Fibroblast of lung (primary cell): ENCODE measurements at regions not wholly inside any gene's neighbourhood (a gene's known extent, or its start where the extent isn't known, plus 50 kb on each side); places are given as distances from the start of the nearest gene placed in this dataset.
A peak's percentile ranks its signal among the peaks of the same experiment; 100 is the strongest.

Experiments used
- DNase-seq, 2 donors: peaks; one replicate each; pipeline versions ENCODE4 v3.0.0 to v3.0.0-alpha.2; 2010; ENCODE audit warnings: low read depth in 2 of 2
- H2AFZ ChIP-seq: 2 replicates; pipeline ENCODE4 v1.5.1; 2012; ENCODE audit warnings: low read length, control low read depth, inconsistent platforms
- H3K27ac ChIP-seq: 2 replicates; pipeline ENCODE4 v1.5.1; 2011; ENCODE audit warnings: low read length, control low read depth; ENCODE audit not compliant: insufficient read depth
- H3K27me3 ChIP-seq: 2 replicates; pipeline ENCODE4 v1.5.1; 2011; ENCODE audit warnings: mild to moderate bottlenecking, low read length; ENCODE audit not compliant: control insufficient read depth, insufficient read depth
- H3K36me3 ChIP-seq: 2 replicates; pipeline ENCODE4 v1.5.1; 2011; ENCODE audit warnings: low read length; ENCODE audit not compliant: control insufficient read depth, insufficient read depth
- H3K4me1 ChIP-seq: 2 replicates; pipeline ENCODE4 v1.5.1; 2011; ENCODE audit warnings: low read length; ENCODE audit not compliant: control insufficient read depth, insufficient read depth; ENCODE audit errors: extremely low read depth
- H3K4me2 ChIP-seq: 2 replicates; pipeline ENCODE4 v1.5.1; 2011; ENCODE audit warnings: low read length, control low read depth; ENCODE audit not compliant: insufficient read depth; ENCODE audit errors: extremely low read depth
- H3K4me3 ChIP-seq, 4 experiments: fragments of 200-600 bp in 1 of 4; sonication (generic) in 1 of 4; replicated peaks in 1 of 4; 2 replicates each; pipeline ENCODE4 v1.5.1; 2011 to 2016; ENCODE audit warnings: low read length in 4 of 4, low read depth in 3 of 4, mild to moderate bottlenecking in 3 of 4, control low read depth in 2 of 4, inconsistent platforms in 1 of 4, mixed read lengths in 1 of 4; ENCODE audit not compliant: insufficient read depth in 1 of 4; ENCODE audit errors: control extremely low read depth in 1 of 4
- H3K79me2 ChIP-seq: 2 replicates; pipeline ENCODE4 v1.5.1; 2012; ENCODE audit warnings: mild to moderate bottlenecking, low read length, inconsistent platforms; ENCODE audit not compliant: control insufficient read depth, insufficient read depth
- H3K9ac ChIP-seq: 2 replicates; pipeline ENCODE4 v1.5.1; 2011; ENCODE audit warnings: mild to moderate bottlenecking, low read length, control low read depth; ENCODE audit not compliant: insufficient read depth
- H3K9me3 ChIP-seq: 2 replicates; pipeline ENCODE4 v1.5.1; 2012; ENCODE audit warnings: low read depth, low read length; ENCODE audit not compliant: control insufficient read depth, insufficient read depth
- H4K20me1 ChIP-seq: 2 replicates; pipeline ENCODE4 v1.5.1; 2011; ENCODE audit warnings: low read length; ENCODE audit not compliant: control insufficient read depth, insufficient read depth; ENCODE audit errors: extremely low read depth
- CTCF ChIP-seq, 2 donors: IDR thresholded peaks in 1 of 2; conservative IDR thresholded peaks in 1 of 2; 1 replicate in 1 of 2; 2 replicates in 1 of 2; pipeline ENCODE4 v1.5.1; 2011 to 2012; ENCODE audit warnings: low read length in 2 of 2, control low read depth in 1 of 2, inconsistent platforms in 1 of 2, low read depth in 1 of 2, mild to moderate bottlenecking in 1 of 2
- EZH2 ChIP-seq: IDR thresholded peaks from 2 replicates; pipeline ENCODE4 v1.5.1; 2012; ENCODE audit warnings: low read length, control low read depth, mild to moderate bottlenecking; ENCODE audit errors: missing control alignments

GRCh38 chr15:48028712-48029111 is 92.1 kb upstream of the SLC24A5 start:
- no peak for DNase-seq
- no peaks in the 10 kb centered on the region for H3K36me3 ChIP-seq
- H3K9me3 ChIP-seq, result no peaks in the 10 kb centered on the region
- H3K4me1 ChIP-seq, result no peaks in the 10 kb centered on the region
- no peak overlapping the region for H3K9ac ChIP-seq
- no peaks in the 10 kb centered on the region for H4K20me1 ChIP-seq
- H3K27ac ChIP-seq, result no peak overlapping the region
- H3K27me3 ChIP-seq, result peaks cover 2% of the 10 kb centered on the region
- H3K79me2 ChIP-seq, result no peaks in the 10 kb centered on the region
- no peak overlapping the region for H2AFZ ChIP-seq
- no peak overlapping the region for H3K4me2 ChIP-seq
- TF ChIP-seq EZH2 (no peak), CTCF (conservative IDR thresholded peaks at IDR 0.05 in 1 of 2, IDR thresholded peaks at IDR 0.05 in 1 of 2; ENCODE audit: low read depth in 1 of 2, low read length in 2 of 2) (no peak)
- no peak overlapping the region for H3K4me3 ChIP-seq

GRCh38 chr15:48029642-48030041 is 91.1 kb upstream of the SLC24A5 start:
- H3K4me3 ChIP-seq, result no peak overlapping the region
- H3K36me3 ChIP-seq, result no peaks in the 10 kb centered on the region
- no peak overlapping the region for H3K4me2 ChIP-seq
- no peaks in the 10 kb centered on the region for H3K79me2 ChIP-seq
- H3K9me3 ChIP-seq, result no peaks in the 10 kb centered on the region
- no peak overlapping the region for H3K9ac ChIP-seq
- H4K20me1 ChIP-seq, result no peaks in the 10 kb centered on the region
- H3K27ac ChIP-seq, result no peak overlapping the region
- H3K4me1 ChIP-seq, result no peaks in the 10 kb centered on the region
- TF ChIP-seq EZH2, result no peak
- TF ChIP-seq CTCF (conservative IDR thresholded peaks at IDR 0.05 in 1 of 2, IDR thresholded peaks at IDR 0.05 in 1 of 2; ENCODE audit: low read depth in 1 of 2, low read length in 2 of 2), result no peak
- no peak overlapping the region for H2AFZ ChIP-seq
- H3K27me3 ChIP-seq, result peaks cover 2% of the 10 kb centered on the region
- DNase-seq, result peak in 1 of 2 donors; percentile 25

- no peaks in the 10 kb centered on the region for H3K4me1 ChIP-seq
- DNase-seq, result no peak
Measured at GRCh38 chr15:48031466-48031865, 89.3 kb upstream of the SLC24A5 start.

More at GRCh38 chr15:48031466-48031865, 89.3 kb upstream of the SLC24A5 start:
- Histone ChIP-seq H3K4me3 (no peak overlapping the region), H3K9me3 (no peaks in the 10 kb centered on the region), H4K20me1 (no peaks in the 10 kb centered on the region), H3K4me2 (no peak overlapping the region), H2AFZ (no peak overlapping the region), H3K27ac (no peak overlapping the region), H3K79me2 (no peaks in the 10 kb centered on the region), H3K9ac (no peak overlapping the region), H3K36me3 (no peaks in the 10 kb centered on the region), H3K27me3 (peaks cover 2% of the 10 kb centered on the region)
- TF ChIP-seq EZH2 (no peak), CTCF (conservative IDR thresholded peaks at IDR 0.05 in 1 of 2, IDR thresholded peaks at IDR 0.05 in 1 of 2; ENCODE audit: low read depth in 1 of 2, low read length in 2 of 2) (no peak)
